GM20431 (cell line): ENCODE measurements at regions not wholly inside any gene's neighbourhood (a gene's known extent, or its start where the extent isn't known, plus 50 kb on each side); places are given as distances from the start of the nearest gene placed in this dataset.

Experiments used
- in situ Hi-C: fragments of 300-500 bp; cut with MseI, MboI; formaldehyde crosslinking; loops from one replicate; pipeline ENCODE4 v1.15.0; 2020; ENCODE audit warnings: low sequenced_read_pairs; ENCODE audit not compliant: unreplicated experiment

- in situ Hi-C loops: loop anchor here (25.0 kb wide), 2 partner anchors 405 to 1080 kb away; no protein-coding TSS in a partner anchor
Observed at GRCh38 chr17:72542317-72542716, 421.5 kb downstream of the SOX9 start.

- in situ Hi-C loops: loop anchor here (25.0 kb wide), 2 partner anchors 408 to 1083 kb away; no protein-coding TSS in a partner anchor
Observed at GRCh38 chr17:72545766-72546165, 424.9 kb downstream of the SOX9 start.

- in situ Hi-C loops: loop anchor here (25.0 kb wide), 1 partner anchor 609 kb away; the partner anchor contains the start of gene SSTR2
Observed at GRCh38 chr17:72553051-72553755, 432.4 kb downstream of the SOX9 start.

- in situ Hi-C loops: loop anchor here (25.0 kb wide), 1 partner anchor 608 kb away; the partner anchor contains the start of gene SSTR2
Observed at GRCh38 chr17:72554508-72554907, 433.7 kb downstream of the SOX9 start.

- in situ Hi-C loops: loop anchor here (25.0 kb wide), 1 partner anchor 607 kb away; the partner anchor contains the start of gene SSTR2
Observed at GRCh38 chr17:72555052-72555451, 434.2 kb downstream of the SOX9 start.

GRCh38 chr17:72556944-72557826, 436.4 kb downstream of the SOX9 start:
- in situ Hi-C loops: loop anchor here (25.0 kb wide), 1 partner anchor 605 kb away; the partner anchor contains the start of gene SSTR2

GRCh38 chr17:72558971-72559476, 438.2 kb downstream of the SOX9 start:
- in situ Hi-C loops: loop anchor here (25.0 kb wide), 1 partner anchor 603 kb away; the partner anchor contains the start of gene SSTR2

GRCh38 chr17:72560303-72561247, 439.8 kb downstream of the SOX9 start:
- in situ Hi-C loops: loop anchor here (25.0 kb wide), 1 partner anchor 602 kb away; the partner anchor contains the start of gene SSTR2

- in situ Hi-C loops: loop anchor here (25.0 kb wide), 1 partner anchor 601 kb away; the partner anchor contains the start of gene SSTR2
Observed at GRCh38 chr17:72561266-72561665, 440.4 kb downstream of the SOX9 start.

GRCh38 chr17:72561680-72562079, 440.9 kb downstream of the SOX9 start:
- in situ Hi-C loops: loop anchor here (25.0 kb wide), 1 partner anchor 601 kb away; the partner anchor contains the start of gene SSTR2

GRCh38 chr17:72562615-72563188, 441.9 kb downstream of the SOX9 start:
- in situ Hi-C loops: loop anchor here (25.0 kb wide), 1 partner anchor 600 kb away; the partner anchor contains the start of gene SSTR2

- in situ Hi-C loops: loop anchor here (25.0 kb wide), 1 partner anchor 598 kb away; the partner anchor contains the start of gene SSTR2
Observed at GRCh38 chr17:72563952-72564351, 443.1 kb downstream of the SOX9 start.

- in situ Hi-C loops: loop anchor here (25.0 kb wide), 1 partner anchor 597 kb away; the partner anchor contains the start of gene SSTR2
Observed at GRCh38 chr17:72565006-72565405, 444.2 kb downstream of the SOX9 start.

GRCh38 chr17:72565758-72566157, 444.9 kb downstream of the SOX9 start:
- in situ Hi-C loops: loop anchor here (25.0 kb wide), 1 partner anchor 597 kb away; the partner anchor contains the start of gene SSTR2

- in situ Hi-C loops: loop anchor here (25.0 kb wide), 1 partner anchor 595 kb away; the partner anchor contains the start of gene SSTR2
Observed at GRCh38 chr17:72566671-72567484, 446.1 kb downstream of the SOX9 start.

GRCh38 chr17:72567774-72568173, 447.0 kb downstream of the SOX9 start:
- in situ Hi-C loops: loop anchor here (25.0 kb wide), 1 partner anchor 595 kb away; the partner anchor contains the start of gene SSTR2
